C4-2B (cell line): ENCODE measurements at regions not wholly inside any gene's neighbourhood (a gene's known extent, or its start where the extent isn't known, plus 50 kb on each side); places are given as distances from the start of the nearest gene placed in this dataset.

Source experiments
- CTCF ChIP-seq: fragments of 450-650 bp; conservative IDR thresholded peaks from 2 replicates; pipeline ENCODE4 v1.5.1; 2017; ENCODE audit warnings: mild to moderate bottlenecking
- ZFX ChIP-seq: fragments of 450-650 bp; IDR thresholded peaks from 2 replicates; pipeline ENCODE4 v1.6.1; 2017

- TF ChIP-seq CTCF, result no peak
- TF ChIP-seq ZFX, result no peak
Measured at GRCh38 chr6:2378046-2378657, 132.7 kb upstream of the GMDS start.
